CD4-positive, alpha-beta T cell treated with Interleukin-17A for 4 hours (primary cell): ENCODE measurements at regions not wholly inside any gene's neighbourhood (a gene's known extent, or its start where the extent isn't known, plus 50 kb on each side); places are given as distances from the start of the nearest gene placed in this dataset.

Source experiments
- DNase-seq: peaks from one replicate; pipeline ENCODE4 v3.0.0-alpha.2; 2020; ENCODE audit warnings: mixed read lengths

GRCh38 chr18:25630682-25631081, 278.7 kb upstream of the ZNF521 start:
- no peak for DNase-seq

- no peak for DNase-seq
These were observed 269.7 kb upstream of the ZNF521 start for GRCh38 chr18:25621682-25622081.

GRCh38 chr18:25621144-25621543, 269.2 kb upstream of the ZNF521 start:
- DNase-seq: no peak

- DNase-seq: no peak
These were observed 262.2 kb upstream of the ZNF521 start for GRCh38 chr18:25614168-25614567.

DNA sequence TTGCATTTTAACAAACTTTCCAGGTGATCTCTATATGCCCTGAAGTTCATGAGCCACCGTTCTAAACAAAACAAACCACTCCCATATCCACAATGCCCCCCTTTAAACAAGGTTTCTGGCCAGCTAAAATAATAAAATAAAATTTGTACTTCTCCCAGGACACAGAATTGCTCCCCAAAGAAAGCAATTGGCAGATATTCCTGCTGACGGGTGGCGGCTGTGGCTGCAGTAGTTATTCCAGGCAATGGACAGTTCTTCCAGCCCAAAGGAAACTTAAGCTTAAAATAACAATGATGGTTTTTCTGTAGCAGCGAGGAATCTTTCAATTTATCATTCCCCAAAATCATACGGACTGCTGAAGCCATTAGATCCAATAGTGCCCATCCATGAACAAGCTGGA, 260.5 kb upstream of the ZNF521 start:
- no peak for DNase-seq

- no peak for DNase-seq
These were observed 256.1 kb upstream of the ZNF521 start for GRCh38 chr18:25608091-25608490.

DNA sequence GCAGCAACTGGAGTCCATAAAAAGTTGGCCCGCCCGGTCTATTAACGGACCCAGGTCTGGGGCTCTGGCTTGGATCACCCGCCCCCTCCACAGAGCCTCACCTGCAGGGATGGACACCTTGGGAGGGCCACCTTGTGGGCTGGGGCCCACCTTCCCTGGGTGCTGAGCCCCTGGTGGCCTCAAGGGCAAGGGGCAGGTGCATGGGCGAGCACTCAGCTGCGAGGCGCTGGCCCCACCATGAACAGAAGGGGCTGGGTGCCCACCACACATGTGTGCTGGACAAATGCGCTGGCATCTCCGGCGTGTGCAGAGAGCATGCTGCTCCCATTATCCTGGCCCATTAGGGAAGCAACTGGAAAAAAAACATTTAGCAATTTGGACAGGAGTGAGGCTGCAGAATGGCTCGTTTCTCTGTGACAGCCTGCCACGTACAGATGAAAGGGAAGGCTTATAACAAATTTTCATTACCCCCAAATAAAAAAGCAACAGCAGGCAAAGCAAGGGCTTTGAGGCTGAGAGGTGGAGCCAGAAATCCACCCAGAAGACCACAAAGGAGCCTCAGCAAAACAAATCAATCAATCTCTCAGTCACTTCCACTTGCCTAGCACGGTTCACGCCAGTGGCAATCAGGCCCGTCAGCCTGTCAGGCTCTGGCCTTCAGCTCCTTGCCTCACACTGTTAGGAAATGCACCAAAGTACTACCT, 253.1 kb upstream of the ZNF521 start:
- DNase-seq: no peak

- DNase-seq: no peak
These were observed 252.4 kb upstream of the ZNF521 start for GRCh38 chr18:25604196-25604893.

DNA sequence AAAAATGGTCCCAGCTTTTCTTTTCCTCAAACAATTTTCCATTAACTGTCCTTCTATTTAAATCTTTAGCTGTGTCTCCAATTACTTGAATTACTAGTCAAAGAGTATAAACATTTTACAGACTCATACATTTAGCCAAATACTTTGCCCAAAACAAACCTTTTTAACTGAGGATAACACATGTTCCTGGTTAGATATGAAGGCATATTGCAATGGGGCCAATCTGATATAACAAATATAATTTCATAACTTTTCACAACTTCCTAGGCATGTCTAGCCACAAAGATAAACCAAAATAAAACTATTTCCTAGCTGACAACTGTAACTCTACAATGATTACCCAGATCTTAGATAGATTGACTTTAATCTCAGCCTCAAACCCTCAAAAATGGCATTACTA, 247.5 kb upstream of the ZNF521 start:
- no peak for DNase-seq

DNA sequence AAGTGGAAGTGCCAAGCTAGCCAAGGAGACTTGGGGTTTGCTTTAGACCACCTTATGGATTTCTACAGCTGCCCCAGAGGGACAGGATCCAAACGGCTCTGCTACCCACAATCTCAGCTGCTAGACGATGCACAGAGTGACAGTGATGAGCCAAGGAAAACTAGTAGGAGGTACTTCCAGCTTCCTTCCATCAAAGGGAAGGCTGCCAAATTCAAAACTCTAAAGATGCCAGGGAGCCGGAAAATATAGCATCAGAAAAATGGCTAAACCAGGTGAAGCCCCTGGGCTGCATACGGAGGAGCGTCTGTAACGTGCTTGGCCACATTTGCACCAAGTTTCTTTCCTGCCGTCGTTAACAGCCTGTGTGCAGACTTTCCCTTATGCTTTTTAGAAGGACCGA, 245.5 kb upstream of the ZNF521 start:
- DNase-seq: no peak

DNA sequence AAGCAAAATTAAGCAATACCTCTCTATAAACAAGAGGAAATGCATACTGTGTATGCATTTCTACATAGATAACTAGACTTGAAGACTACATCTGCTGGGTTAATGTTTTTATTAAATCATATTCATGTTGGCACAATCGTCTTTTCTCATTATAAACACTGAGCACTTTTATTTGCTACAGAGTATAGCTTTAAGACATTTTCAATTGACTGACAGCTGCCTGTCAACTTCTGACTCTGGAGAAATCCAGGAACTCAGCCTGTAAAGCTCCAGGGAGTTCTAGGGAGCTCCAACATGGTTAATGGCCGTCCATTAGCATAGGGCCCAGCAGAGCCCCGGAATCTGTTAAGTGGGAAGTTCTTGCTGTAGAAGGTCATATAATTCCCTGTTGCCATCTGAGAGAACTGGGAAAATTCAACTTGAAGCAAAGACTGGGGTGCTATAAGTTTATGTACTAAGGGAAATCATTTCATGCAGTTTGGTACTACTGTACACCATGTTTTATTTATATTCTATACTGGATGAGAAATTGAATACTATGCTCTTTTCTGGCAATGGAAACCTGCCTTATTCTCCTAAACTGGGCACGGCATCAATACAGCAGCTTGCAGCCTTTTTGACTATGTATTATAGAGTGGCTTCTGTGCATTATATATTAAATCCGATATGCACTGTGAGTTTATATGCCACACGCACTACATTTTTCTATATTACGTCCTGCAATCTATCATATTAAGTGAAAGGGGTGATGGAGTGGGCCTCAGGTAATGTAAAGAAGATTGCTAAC, 243.5 kb upstream of the ZNF521 start:
- DNase-seq: no peak

- DNase-seq: no peak
These were observed 242.4 kb upstream of the ZNF521 start for GRCh38 chr18:25594351-25594750.

GRCh38 chr18:25592804-25593360, 240.9 kb upstream of the ZNF521 start:
- DNase-seq: no peak

DNA sequence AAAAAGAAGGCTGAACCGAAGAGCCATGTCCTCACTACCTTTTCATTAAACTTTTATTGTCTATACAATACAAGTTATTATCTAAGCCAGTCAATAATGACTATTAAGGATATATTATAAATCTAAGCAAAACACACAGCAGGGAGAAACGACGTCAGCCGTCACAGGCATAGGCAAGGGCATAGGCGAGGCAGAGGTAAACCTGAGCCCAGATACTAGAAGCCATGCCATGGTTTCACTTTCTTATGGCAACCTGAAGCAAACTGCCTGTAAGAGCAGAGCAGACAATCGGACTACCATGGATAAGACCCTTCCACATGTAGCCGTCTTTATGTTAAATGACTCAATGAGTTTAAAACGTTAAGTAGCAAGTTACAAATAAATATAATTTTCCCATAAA, 238.5 kb upstream of the ZNF521 start:
- no peak for DNase-seq

GRCh38 chr18:25587545-25587944, 235.6 kb upstream of the ZNF521 start:
- no peak for DNase-seq

DNA sequence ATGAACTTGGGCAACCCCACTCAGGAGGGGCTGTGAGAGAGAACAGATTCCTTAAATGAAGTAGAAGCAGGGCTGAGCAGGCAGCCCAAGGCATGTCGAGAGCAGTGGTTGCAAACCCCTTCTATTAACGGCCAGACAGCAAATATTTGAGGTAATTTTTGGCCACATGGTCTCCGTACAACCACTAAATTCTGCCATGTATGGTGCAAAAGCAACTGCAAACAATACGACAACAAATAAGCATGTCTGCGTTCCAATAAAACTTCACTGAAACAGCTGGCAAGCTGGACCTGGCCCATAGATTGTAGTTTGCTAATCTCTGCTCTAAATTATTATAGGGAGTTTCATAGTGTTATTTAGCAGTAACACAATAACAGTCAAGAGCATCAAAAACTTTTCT, 217.0 kb upstream of the ZNF521 start:
- DNase-seq: no peak

- DNase-seq: no peak
These were observed 212.1 kb upstream of the ZNF521 start for GRCh38 chr18:25563816-25564683.

DNA sequence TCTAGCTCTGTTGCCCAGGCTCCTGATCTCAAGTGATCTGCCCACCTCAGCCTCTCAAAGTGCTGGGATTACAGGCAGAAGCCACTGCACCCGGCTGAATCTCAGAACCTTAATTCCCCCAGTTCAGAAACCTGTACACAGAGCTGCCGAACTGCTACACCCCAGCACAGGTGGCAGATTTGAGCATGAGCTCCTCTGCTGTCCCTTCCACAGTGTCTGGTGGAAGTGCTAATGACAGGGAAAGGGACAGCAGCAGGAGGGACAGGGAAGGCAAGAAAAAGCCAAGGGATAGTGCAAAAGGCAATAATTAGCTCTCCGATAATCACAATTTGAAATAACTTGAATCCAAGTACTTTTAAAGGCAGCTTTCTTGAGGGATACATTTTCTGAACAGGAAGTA, 211.4 kb upstream of the ZNF521 start:
- DNase-seq: no peak

GRCh38 chr18:25561918-25562317, 210.0 kb upstream of the ZNF521 start:
- no peak for DNase-seq

DNA sequence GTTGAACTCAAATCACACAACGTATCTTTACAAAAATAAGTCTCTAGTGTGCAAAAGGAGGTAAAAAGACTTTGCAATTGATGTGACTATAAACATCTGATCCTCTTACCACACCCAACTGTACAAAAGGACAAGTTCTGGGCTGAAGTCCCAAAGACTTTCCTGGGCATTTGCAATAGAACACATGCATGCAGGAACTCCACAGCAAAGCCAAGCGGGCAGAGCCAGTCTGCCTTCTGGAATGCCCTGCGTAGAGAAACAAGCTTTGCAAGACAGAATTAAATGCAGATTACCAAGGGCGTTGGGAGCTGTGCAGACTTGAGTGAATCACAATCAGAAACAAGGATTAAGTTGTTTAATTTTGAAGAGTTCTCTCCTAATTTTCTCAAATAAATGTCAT, 208.4 kb upstream of the ZNF521 start:
- no peak for DNase-seq

GRCh38 chr18:25557011-25557410, 205.0 kb upstream of the ZNF521 start:
- no peak for DNase-seq

DNA sequence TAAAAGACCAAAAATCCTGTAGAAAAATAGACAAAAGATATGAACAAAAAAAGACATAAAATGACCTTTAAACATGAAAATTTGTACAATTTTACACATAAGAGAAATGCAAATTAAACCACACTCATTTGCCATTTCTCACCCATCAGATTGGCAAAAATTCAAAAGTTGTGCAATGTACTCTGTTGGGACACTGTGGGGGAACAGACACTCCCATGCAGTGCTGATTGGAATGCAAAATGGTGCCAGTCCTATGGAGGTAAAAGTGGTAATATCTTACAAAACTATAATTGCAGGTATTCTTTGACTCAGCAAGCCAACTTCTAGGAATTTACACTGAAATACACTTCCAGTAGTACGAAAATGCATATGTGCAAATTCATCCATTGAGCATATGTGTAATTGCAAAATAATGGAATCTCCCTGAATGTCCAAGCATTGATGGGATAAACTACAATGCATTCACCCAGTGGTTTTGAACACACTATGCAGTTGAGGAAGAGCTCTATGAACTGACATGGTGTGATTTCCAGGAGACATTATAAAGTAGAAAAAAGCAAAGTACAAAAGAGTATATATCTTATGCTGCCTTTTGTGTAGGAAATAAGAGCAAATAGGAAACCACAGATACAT, 201.8 kb upstream of the ZNF521 start:
- DNase-seq: no peak
